Inferior parietal cortex (tissue), 1 donor: ENCODE measurements at regions not wholly inside any gene's neighbourhood (a gene's known extent, or its start where the extent isn't known, plus 50 kb on each side); places are given as distances from the start of the nearest gene placed in this dataset.
"Not testable (repeated sequence)": the region's sequence is repeated elsewhere in the genome, so short reads cannot be mapped to it uniquely, and the experiment has no call there.

Experiments used
- DNase-seq: peaks from one replicate; pipeline ENCODE4 v3.0.0-alpha.2; 2016; ENCODE audit errors: extremely low spot score

- DNase-seq: no peak
Observed at GRCh38 chr3:102329066-102329465, 105.7 kb upstream of the ZPLD1 start.

- no peak for DNase-seq
Observed at GRCh38 chr3:102329561-102329960, 105.3 kb upstream of the ZPLD1 start.

DNA sequence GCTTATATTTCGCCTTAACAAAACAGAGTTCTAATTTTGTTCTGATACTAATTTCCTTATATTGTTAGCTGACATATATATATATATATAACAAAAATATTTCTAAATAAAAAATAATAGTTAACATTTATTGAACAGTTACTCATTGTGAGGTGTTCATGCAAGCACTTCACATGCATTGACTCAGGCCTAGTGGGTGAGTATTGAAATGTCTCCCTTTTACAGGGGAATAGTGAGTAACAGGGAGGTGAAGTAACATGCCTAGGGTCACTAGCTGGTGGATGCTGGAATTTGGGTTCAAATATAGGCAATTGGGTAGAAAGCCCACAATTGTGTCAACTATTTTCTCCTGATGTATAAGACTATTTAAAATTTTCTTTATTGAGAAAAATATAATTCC is 102.6 kb upstream of the ZPLD1 start:
- DNase-seq: no peak

DNA sequence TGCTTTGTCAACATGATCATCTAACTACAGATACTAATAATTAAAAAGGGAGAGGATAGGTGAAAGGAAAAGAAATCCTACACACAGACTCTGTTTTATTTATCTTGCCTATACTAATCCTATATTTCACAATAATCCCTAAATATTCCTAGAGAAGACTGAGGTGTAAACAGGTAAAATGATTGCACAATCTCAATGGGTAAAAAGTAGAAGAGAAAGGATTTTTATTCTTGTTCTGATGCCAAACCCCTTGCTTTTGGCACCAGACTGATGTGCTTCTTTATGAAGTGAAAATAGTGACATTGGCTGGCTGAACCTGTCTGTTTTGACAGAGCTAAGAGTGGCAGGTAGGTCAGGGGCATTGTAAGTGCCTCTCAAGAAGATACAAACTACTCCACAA is 101.9 kb upstream of the ZPLD1 start:
- no peak for DNase-seq

DNA sequence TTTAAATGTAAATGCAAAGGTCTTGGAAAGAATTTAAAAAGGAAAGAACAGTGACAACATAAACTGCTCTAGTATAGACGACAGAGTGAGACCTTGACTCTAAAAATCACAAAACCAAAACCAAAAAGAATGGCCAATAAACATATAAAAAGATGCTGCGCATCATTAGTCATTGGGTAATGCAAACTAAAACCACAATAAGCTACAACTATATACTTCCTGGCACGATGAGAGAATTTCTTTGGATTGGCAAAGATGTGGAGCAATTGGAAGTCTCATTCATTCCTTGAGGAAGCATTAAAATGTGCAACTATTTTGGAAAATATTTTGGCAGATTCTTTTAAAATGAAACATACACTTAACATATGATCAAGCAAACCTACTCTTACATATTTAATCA is 98.7 kb upstream of the ZPLD1 start:
- no peak for DNase-seq

DNA sequence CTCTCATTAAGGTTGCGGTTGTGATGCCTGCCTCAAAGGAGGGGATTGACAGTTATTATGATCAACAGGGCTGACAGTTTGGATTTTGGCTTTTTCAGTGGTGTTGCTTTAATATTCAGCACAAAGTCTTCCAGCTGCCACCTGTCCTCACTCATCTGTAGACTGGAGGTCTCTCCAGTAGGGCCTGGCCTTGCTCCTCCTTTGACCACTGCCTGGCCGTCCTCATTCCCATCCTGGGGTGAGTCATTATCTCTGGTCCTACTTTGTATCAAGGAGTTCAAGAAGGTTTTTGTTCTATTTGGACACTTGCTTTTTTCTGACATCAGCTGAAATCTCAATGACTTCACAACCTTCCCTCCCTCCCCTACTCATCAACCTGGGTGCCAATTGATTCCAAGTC is 95.1 kb upstream of the ZPLD1 start:
- DNase-seq: no peak

GRCh38 chr3:102346897-102347296 is 87.9 kb upstream of the ZPLD1 start:
- no peak for DNase-seq

GRCh38 chr3:102348904-102349303 is 85.9 kb upstream of the ZPLD1 start:
- no peak for DNase-seq

DNA sequence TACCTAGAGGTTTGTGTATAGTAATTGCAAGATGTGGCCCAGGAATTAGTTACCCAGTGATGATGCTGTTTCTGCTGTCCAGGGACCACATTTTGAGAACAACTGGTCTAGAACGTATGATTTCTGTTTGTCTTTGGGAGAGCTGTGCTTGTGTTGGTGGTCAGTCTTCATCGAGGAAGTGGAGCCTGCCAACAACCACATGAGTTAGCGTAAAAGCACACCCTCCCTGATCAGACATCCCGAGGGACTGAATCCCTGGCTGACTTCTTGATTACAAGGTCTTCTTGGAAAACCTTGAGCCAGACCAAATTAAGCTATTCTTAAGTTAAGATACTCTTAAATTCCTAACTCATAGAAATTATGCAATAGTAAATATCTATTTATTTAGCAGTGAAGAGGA is 81.7 kb upstream of the ZPLD1 start:
- DNase-seq: no peak

GRCh38 chr3:102353805-102354204 is 81.0 kb upstream of the ZPLD1 start:
- no peak for DNase-seq

GRCh38 chr3:102354818-102355515 is 79.8 kb upstream of the ZPLD1 start:
- no peak for DNase-seq

DNA sequence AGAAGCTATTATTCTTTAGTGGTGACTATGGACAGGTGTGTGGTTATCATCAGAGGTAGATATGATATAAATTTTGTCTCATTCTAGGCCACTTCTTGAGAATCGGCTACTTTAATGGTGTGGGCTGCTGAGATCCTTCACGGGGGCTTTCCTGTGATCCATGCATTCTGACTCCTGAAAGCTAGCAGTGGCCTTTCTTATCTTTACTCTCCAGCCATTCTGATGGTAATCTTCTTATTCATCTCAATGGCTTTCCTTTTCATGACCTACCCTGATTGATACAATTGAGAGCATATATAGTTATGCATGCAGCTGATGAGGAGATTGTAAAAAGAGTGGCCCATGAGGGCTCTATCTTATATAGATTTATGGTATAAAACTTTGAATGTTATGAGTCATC is 78.3 kb upstream of the ZPLD1 start:
- no peak for DNase-seq

GRCh38 chr3:102357313-102357712 is 77.5 kb upstream of the ZPLD1 start:
- DNase-seq: not testable (repeated sequence)

DNA sequence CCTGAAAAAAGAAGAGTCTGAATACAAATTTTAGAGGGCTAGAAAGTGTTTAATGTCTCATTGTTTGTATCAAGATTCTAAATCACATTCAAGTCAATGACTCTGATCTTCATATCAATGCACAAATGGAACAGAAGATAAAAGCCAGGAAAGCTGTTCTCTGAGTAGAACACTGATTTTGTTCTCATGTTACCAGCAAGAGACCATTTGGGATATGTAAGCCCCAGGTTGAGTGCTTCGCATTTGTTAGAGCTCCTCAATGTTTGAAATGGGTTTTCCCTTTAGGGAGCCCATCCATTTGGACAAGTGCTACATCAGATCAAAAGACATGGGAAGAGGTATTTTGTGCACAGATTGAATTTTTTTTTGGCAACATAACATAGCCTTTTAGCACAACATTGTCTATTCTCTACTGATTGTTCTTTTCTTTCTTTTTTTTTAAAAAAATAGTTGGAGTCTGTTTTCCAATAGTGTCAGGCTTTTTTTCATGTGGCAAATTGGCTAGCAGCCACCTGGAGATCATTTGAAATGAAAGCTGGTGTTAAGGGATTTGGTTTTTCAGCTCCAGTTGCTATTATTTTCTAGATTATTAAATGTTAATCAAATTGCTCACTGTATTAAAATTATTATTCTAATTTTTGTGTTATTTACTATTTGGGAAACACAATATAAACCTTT is 74.5 kb upstream of the ZPLD1 start:
- no peak for DNase-seq

DNA sequence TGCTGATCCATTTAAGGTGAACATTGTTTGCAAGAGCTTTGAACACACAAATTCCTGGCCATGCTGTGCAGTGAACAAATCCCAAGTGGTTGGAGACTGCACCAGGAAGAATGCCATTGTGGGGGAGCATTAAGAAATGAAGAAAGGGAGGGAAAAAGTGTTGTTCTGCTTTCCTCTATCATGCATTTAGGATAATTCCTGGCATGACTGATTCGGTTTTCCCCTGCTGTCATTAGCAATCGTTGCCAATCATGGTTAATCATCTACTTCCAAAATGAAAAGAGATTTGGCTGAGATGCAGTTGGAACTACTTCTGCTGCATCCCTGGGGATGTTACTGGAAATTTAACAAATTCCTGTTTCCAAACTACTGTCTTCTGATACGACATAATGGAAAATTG is 73.7 kb upstream of the ZPLD1 start:
- no peak for DNase-seq

DNA sequence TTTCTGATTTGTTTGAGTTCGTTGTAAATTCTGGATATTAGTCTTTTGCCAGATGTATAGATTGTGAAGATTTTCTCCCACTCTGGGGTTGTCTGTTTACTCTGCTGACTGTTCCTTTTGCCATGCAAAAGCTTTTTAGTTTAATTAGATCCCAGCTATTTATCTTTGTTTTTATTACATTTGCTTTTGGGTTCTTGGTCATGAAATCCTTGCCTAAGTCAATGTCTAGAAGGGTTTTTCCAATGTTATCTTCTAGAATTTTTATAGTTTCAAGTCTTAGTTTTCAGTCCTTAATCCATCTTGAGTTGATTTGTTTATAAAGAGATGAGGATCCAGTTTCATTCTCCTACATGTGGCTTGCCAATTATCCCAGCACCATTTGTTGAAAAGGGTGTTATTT is 68.7 kb upstream of the ZPLD1 start:
- DNase-seq: not testable (repeated sequence)

GRCh38 chr3:102374863-102375634 is 59.8 kb upstream of the ZPLD1 start:
- no peak for DNase-seq

- DNase-seq: no peak
Observed at GRCh38 chr3:102378216-102378615, 56.6 kb upstream of the ZPLD1 start.

DNA sequence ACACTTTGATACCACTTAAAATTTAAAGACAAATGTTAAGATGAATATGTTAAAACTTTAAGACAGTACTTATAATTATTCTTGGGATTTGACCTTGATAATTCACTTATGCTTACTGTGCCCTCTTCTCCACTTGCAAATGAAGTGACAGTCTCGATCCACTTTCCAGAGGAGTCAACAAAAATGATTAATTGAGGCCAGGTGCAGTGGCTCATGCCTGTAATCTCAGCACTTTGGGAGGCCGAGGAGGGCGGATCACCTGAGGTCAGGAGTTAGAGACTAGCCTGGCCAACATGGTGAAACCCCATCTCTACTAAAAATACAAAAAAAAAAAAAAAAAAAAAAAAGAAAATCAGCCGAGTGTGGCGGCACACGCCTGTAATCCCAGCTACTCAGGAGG is 52.6 kb upstream of the ZPLD1 start:
- DNase-seq: not testable (repeated sequence)
